ENCODE measurements at regions not wholly inside any gene's neighbourhood (a gene's known extent, or its start where the extent isn't known, plus 50 kb on each side); places are given as distances from the start of the nearest gene placed in this dataset.

DNA sequence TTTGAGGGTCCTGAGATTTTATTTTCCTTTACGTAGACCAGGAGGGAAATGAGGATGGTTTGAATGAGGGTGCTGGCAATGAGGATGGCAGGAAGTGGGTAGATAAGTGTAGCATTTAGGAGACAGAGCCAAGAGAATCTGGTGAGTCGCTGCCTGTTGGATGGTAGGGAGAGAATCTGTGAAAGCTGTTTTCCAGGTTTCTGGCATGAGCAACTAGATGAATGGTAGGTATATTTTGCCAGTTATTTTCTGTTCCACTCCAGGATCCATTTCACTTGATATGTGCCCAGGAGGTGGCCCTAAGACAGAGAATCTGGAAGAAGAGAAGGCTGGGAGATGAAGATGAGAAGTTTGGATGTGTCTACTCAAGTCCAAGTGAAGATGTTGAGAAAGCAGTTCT, 63.3 kb upstream of the VIPR2 start:
- no peaks in the 10 kb centered on the region for H3K9me2 ChIP-seq (replicated peaks; ENCODE audit: low read length)
- H3K4me2 ChIP-seq (ENCODE audit: low read length): no peak overlapping the region
- H3F3A ChIP-seq (ENCODE audit: low read length, unreplicated experiment): no peaks in the 10 kb centered on the region
- CTCF ChIA-PET: no interaction called here
- H3K4me1 ChIP-seq (ENCODE audit: insufficient read depth, low read length): no peaks in the 10 kb centered on the region
- H2AFZ ChIP-seq (ENCODE audit: low read length): no peak overlapping the region
- no peaks in the 10 kb centered on the region for H3K79me2 ChIP-seq (ENCODE audit: low read length)
- ATAC-seq (no peak), DNase-seq (no peak)
- POLR2A ChIA-PET (ENCODE audit: unreplicated experiment): no interaction called here
- H3K36me3 ChIP-seq (ENCODE audit: low read depth, low read length): no peaks in the 10 kb centered on the region
- H3K27ac ChIP-seq (ENCODE audit: low read length): no peak overlapping the region
- H3K9me3 ChIP-seq (ENCODE audit: low read length): no peaks in the 10 kb centered on the region
- TF ChIP-seq EZH2 (IDR thresholded peaks at IDR 0.05; ENCODE audit: low read length, unreplicated experiment): no peak
- TF ChIP-seq EZH2phosphoT487 (IDR thresholded peaks at IDR 0.05; ENCODE audit: borderline replicate concordance, low read length): no peak
- TF ChIP-seq, protein P1, sequence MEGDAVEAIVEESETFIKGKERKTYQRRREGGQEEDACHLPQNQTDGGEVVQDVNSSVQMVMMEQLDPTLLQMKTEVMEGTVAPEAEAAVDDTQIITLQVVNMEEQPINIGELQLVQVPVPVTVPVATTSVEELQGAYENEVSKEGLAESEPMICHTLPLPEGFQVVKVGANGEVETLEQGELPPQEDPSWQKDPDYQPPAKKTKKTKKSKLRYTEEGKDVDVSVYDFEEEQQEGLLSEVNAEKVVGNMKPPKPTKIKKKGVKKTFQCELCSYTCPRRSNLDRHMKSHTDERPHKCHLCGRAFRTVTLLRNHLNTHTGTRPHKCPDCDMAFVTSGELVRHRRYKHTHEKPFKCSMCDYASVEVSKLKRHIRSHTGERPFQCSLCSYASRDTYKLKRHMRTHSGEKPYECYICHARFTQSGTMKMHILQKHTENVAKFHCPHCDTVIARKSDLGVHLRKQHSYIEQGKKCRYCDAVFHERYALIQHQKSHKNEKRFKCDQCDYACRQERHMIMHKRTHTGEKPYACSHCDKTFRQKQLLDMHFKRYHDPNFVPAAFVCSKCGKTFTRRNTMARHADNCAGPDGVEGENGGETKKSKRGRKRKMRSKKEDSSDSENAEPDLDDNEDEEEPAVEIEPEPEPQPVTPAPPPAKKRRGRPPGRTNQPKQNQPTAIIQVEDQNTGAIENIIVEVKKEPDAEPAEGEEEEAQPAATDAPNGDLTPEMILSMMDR (conservative IDR thresholded peaks at IDR 0.05; ENCODE audit: low read depth, low read length): no peak
- no TSS peak for BruUV-seq (replicated peaks)
- intact Hi-C loops (cut with micrococcal nuclease): no loop called here
- peaks cover 16% of the 10 kb centered on the region; the same call in 1 of the 2 replicates for H3K27me3 ChIP-seq (ENCODE audit: low read length)
- no peaks in the 10 kb centered on the region for H4K20me1 ChIP-seq (ENCODE audit: low read length)
- H3K9ac ChIP-seq (ENCODE audit: low read length): no peak overlapping the region
- no peak overlapping the region for H3K4me3 ChIP-seq (ENCODE audit: low read length)

GRCh38 chr7:159207393-159207792, 62.7 kb upstream of the VIPR2 start:
- H4K20me1 ChIP-seq (ENCODE audit: low read length): no peaks in the 10 kb centered on the region
- BruUV-seq (replicated peaks): no TSS peak
- no peaks in the 10 kb centered on the region for H3K4me1 ChIP-seq (ENCODE audit: insufficient read depth, low read length)
- no peak for TF ChIP-seq EZH2phosphoT487 (IDR thresholded peaks at IDR 0.05; ENCODE audit: borderline replicate concordance, low read length)
- TF ChIP-seq, protein P1 (conservative IDR thresholded peaks at IDR 0.05; ENCODE audit: low read depth, low read length): no peak
- no peaks in the 10 kb centered on the region for H3K9me2 ChIP-seq (replicated peaks; ENCODE audit: low read length)
- no peaks in the 10 kb centered on the region for H3K79me2 ChIP-seq (ENCODE audit: low read length)
- no peak overlapping the region for H3K4me2 ChIP-seq (ENCODE audit: low read length)
- no peak overlapping the region for H3K4me3 ChIP-seq (ENCODE audit: low read length)
- DNase-seq (no peak), ATAC-seq (no peak)
- H3K27me3 ChIP-seq (ENCODE audit: low read length): peaks cover 16% of the 10 kb centered on the region; the same call in 1 of the 2 replicates
- CTCF ChIA-PET: no interaction called here
- H3K36me3 ChIP-seq (ENCODE audit: low read depth, low read length): no peaks in the 10 kb centered on the region
- intact Hi-C loops (cut with micrococcal nuclease): no loop called here
- no peak overlapping the region for H2AFZ ChIP-seq (ENCODE audit: low read length)
- H3F3A ChIP-seq (ENCODE audit: low read length, unreplicated experiment): no peaks in the 10 kb centered on the region
- no peaks in the 10 kb centered on the region for H3K9me3 ChIP-seq (ENCODE audit: low read length)
- no peak overlapping the region for H3K9ac ChIP-seq (ENCODE audit: low read length)
- H3K27ac ChIP-seq (ENCODE audit: low read length): no peak overlapping the region
- POLR2A ChIA-PET (ENCODE audit: unreplicated experiment): no interaction called here

- H3K27me3 ChIP-seq (ENCODE audit: low read length): peaks cover 13% of the 10 kb centered on the region; the same call in 1 of the 2 replicates
- no peak for DNase-seq
- H3K27ac ChIP-seq (ENCODE audit: low read length): no peak overlapping the region
- no peaks in the 10 kb centered on the region for H3F3A ChIP-seq (ENCODE audit: low read length, unreplicated experiment)
- no peak overlapping the region for H2AFZ ChIP-seq (ENCODE audit: low read length)
- H3K9me2 ChIP-seq (replicated peaks; ENCODE audit: low read length): no peaks in the 10 kb centered on the region
- no peaks in the 10 kb centered on the region for H3K4me1 ChIP-seq (ENCODE audit: insufficient read depth, low read length)
- intact Hi-C loops (cut with micrococcal nuclease): no loop called here
- H3K4me2 ChIP-seq (ENCODE audit: low read length): no peak overlapping the region
- H4K20me1 ChIP-seq (ENCODE audit: low read length): no peaks in the 10 kb centered on the region
- no peaks in the 10 kb centered on the region for H3K9me3 ChIP-seq (ENCODE audit: low read length)
- ChIA-PET CTCF (no interaction called here), POLR2A (ENCODE audit: unreplicated experiment) (no interaction called here)
- BruUV-seq (replicated peaks): no TSS peak
- no peak overlapping the region for H3K4me3 ChIP-seq (ENCODE audit: low read length)
- no peak overlapping the region for H3K9ac ChIP-seq (ENCODE audit: low read length)
- no peaks in the 10 kb centered on the region for H3K36me3 ChIP-seq (ENCODE audit: low read depth, low read length)
- TF ChIP-seq, protein P1 (conservative IDR thresholded peaks at IDR 0.05; ENCODE audit: low read depth, low read length): no peak
- no peak for TF ChIP-seq EZH2phosphoT487 (IDR thresholded peaks at IDR 0.05; ENCODE audit: borderline replicate concordance, low read length)
- no peak for TF ChIP-seq EZH2 (IDR thresholded peaks at IDR 0.05; ENCODE audit: low read length, unreplicated experiment)
- no peak for ATAC-seq
- no peaks in the 10 kb centered on the region for H3K79me2 ChIP-seq (ENCODE audit: low read length)
These were observed 61.2 kb upstream of the VIPR2 start for GRCh38 chr7:159205833-159206232.

Measured in PC-3 (cell line).